HG02763 (cell line): ENCODE measurements at regions not wholly inside any gene's neighbourhood (a gene's known extent, or its start where the extent isn't known, plus 50 kb on each side); places are given as distances from the start of the nearest gene placed in this dataset.

Experiments used
- ATAC-seq: cut with Tn5 transposase; IDR thresholded peaks from one replicate; pipeline ENCODE4 v1.9.1; 2021; ENCODE audit warnings: mild to moderate bottlenecking, moderate library complexity; ENCODE audit not compliant: unreplicated experiment

- ATAC-seq: no peak
Measured at GRCh38 chr2:2706306-2706705, 375.2 kb upstream of the MYT1L start.

- ATAC-seq: no peak
Measured at GRCh38 chr2:2705871-2706270, 374.8 kb upstream of the MYT1L start.

DNA sequence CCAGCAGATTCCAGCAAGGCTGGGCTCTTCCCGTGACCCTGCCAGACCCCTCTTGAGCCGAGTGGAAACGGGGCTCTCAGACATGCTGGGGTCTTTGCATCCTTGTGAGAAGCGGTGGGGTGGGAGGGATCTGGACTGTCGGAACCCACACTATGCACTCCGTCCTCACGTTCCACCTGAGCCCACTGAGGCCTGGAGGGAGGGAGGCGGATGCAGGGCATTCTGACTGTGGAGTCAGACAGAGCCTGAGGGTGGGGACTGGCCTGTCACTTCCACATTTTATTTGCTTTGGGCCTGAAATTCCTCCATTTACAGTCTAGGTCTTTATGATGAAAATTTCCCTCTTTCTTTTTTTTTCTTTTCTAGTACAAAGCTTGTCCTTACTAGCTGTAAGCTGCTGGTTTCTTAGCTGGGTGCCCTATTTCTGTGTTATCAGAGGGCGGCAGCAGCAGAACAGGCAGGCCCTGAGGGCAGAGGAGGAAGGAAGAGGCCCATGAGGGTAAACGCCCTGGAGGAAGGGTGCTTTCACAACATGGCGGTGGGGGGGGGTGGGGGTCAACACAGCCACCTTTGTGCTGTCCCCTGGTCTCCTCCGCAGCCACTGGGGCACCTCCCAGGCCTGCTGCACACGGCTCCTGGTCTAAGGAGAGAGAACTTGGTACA is 373.5 kb upstream of the MYT1L start:
- no peak for ATAC-seq

DNA sequence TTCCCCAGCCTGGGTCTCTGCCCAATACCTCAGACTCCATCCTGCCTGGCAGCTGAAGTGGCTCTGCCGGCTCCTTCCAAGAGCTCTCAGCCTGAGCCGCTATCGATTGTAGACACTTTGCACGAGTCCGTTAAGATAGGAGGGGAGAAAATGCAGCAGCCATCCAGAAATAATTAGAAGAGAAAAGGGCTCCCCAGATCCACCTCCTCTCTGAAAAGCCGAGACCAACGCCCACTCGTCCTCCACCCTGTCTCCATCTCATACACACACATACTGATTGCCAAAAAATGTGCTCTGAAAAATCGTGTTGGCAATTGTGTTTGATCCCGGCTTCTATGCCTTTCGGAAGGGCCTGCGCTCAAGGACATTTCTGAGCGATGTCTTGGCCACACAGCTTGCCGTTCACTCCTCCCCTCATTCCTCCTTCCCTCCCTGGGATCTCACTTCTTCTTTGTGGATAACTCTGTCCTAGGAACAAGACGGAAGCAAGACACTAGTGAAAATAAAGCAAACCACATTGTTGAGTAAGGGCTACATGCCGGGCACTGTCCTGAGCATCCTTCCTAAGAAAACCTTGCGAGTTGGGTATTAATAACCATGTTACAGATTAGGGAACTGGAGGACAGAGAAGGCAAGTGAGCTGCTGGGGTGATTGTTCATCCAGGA is 372.8 kb upstream of the MYT1L start:
- ATAC-seq: no peak

DNA sequence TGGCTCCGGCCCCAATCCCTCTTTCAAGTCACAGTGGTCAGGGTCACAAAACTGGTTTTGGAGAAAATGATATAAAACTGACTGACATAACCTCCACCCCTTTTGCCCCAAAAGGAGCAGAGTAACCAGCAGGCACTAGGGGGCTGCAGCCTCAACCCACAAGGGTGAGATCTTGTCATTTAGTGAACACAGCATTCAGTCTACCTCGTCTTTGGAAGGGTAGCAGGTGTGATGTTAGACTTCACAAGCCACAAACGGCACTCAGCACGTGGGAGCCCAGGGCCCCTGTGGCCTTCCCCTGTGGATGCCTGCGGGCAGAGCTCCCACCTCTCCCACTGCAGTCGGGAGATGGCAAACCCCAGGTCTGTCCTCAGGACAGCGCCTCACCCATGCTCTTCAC is 372.1 kb upstream of the MYT1L start:
- no peak for ATAC-seq

- ATAC-seq: no peak
Measured at GRCh38 chr2:2702385-2702784, 371.3 kb upstream of the MYT1L start.

- no peak for ATAC-seq
Measured at GRCh38 chr2:2701813-2702212, 370.7 kb upstream of the MYT1L start.

GRCh38 chr2:2701176-2701781 is 370.2 kb upstream of the MYT1L start:
- ATAC-seq: no peak

- ATAC-seq: no peak
Measured at GRCh38 chr2:2699121-2699505, 368.0 kb upstream of the MYT1L start.

- ATAC-seq: no peak
Measured at GRCh38 chr2:2698182-2699120, 367.4 kb upstream of the MYT1L start.

- no peak for ATAC-seq
Measured at GRCh38 chr2:2696733-2697455, 365.8 kb upstream of the MYT1L start.

GRCh38 chr2:2696325-2696724 is 365.2 kb upstream of the MYT1L start:
- no peak for ATAC-seq

DNA sequence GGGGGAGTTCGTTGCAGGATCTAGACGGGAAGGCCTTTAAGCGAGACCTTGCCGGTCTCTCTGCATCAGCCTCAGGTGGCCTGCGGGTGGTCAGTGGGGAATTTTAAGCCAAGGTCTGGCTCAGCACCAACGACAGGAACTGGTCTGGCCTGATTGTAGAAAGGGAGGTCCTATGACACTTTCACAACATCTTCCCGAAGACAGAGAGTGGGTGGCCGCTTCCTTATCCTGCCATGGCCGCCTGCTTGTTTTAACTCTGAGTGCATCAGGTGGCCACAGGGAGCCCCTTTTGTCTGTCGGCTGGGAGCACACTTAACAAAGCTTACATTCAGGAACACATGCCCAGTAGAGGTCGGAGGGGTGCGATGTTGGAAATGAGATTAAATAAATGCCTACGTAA is 363.7 kb upstream of the MYT1L start:
- no peak for ATAC-seq

GRCh38 chr2:2692599-2693389 is 361.7 kb upstream of the MYT1L start:
- no peak for ATAC-seq

- no peak for ATAC-seq
Measured at GRCh38 chr2:2691419-2691818, 360.3 kb upstream of the MYT1L start.

DNA sequence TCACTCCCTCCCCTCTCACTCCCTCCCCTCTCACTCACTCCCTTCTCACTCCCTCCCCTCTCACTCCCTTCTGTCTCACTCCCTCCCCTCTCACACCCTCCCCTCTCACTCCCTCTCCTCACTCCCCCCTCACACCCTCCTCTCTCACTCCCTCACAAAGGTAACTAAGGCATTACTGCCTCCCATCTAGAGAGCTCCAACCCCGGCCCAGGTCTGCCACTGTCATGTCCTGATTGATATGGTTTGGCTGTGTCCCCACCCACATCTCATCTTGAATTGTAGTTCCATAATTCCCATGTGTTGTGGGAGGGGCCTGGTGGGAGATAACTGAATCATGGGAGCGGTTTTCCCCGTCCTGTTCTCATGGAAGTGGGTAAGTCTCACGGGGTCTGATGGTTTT is 359.9 kb upstream of the MYT1L start:
- ATAC-seq: no peak

DNA sequence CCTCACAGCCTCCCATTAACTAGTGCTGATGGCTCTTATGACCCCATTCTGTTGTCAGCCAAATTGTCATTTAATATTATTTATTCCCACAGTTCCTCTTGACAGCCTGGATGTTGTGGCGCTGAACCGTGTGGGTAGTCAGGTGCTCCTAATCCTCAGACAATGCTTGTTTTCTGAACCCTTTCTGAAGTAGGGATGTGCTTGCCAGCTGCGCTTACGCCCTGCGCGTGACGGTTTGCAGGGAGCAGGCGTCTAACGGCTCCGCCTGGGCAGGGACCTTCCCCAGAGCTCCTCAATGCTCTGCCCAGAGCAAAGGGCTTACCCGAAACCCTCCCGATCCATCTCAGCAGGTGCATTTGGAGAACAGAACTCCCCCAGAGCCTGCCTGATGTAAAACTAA is 358.2 kb upstream of the MYT1L start:
- ATAC-seq: no peak

DNA sequence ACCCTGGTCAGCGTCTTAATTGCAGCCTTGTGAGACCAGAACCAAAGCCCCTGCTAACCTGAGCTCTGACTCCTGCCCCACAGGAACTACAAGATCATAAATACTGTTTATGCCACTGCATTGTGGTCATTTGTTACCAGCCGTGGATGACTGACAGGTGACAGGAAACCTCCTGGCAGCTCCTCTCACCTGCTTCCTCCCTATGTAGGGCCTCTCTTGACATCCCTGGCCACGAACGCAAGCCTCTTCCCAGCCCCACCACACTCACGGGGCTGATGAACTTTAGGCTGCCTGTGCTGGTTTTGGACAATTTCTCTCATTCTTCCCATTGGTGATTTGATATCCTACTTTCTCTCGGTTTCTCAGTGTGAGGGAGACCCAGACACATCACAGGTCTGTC is 357.2 kb upstream of the MYT1L start:
- no peak for ATAC-seq

GRCh38 chr2:2687745-2688144 is 356.7 kb upstream of the MYT1L start:
- no peak for ATAC-seq

- no peak for ATAC-seq
Measured at GRCh38 chr2:2686222-2686621, 355.1 kb upstream of the MYT1L start.
